ENCODE measurements at regions not wholly inside any gene's neighbourhood (a gene's known extent, or its start where the extent isn't known, plus 50 kb on each side); places are given as distances from the start of the nearest gene placed in this dataset.

- H3K4me2 ChIP-seq = no peak overlapping the region
- H3K9ac ChIP-seq = no peak overlapping the region
- H3K9me3 ChIP-seq (replicated peaks in 1 of 11) = no peaks in the 10 kb centered on the region
- H3K27ac ChIP-seq = no peak overlapping the region
- no peaks in the 10 kb centered on the region for H3K36me3 ChIP-seq
- H3K4me3 ChIP-seq = no peak overlapping the region
- no peaks in the 10 kb centered on the region for H3K27me3 ChIP-seq
- H4K20me1 ChIP-seq = no peaks in the 10 kb centered on the region
- no peak for TF ChIP-seq Cebpa-rat (IDR thresholded peaks at IDR 0.05)
- H3K4me1 ChIP-seq = no peaks in the 10 kb centered on the region
These were observed 541.4 kb downstream of the DNAJB9 start for GRCh38 chr7:109111086-109111485.

- Histone ChIP-seq H3K4me3 (no peak overlapping the region), H3K9ac (no peak overlapping the region), H4K20me1 (no peaks in the 10 kb centered on the region), H3K27me3 (no peaks in the 10 kb centered on the region), H3K4me1 (no peaks in the 10 kb centered on the region), H3K9me3 (replicated peaks in 1 of 11) (no peaks in the 10 kb centered on the region), H3K36me3 (no peaks in the 10 kb centered on the region), H3K4me2 (no peak overlapping the region), H3K27ac (no peak overlapping the region)
- no peak for TF ChIP-seq Cebpa-rat (IDR thresholded peaks at IDR 0.05)
These were observed 552.1 kb downstream of the DNAJB9 start for GRCh38 chr7:109121599-109122300.

GRCh38 chr7:109125001-109125400, 555.3 kb downstream of the DNAJB9 start:
- no peaks in the 10 kb centered on the region for H3K4me1 ChIP-seq
- no peaks in the 10 kb centered on the region for H3K27me3 ChIP-seq
- no peak overlapping the region for H3K4me2 ChIP-seq
- H4K20me1 ChIP-seq = no peaks in the 10 kb centered on the region
- no peaks in the 10 kb centered on the region for H3K9me3 ChIP-seq (replicated peaks in 1 of 11)
- H3K4me3 ChIP-seq = no peak overlapping the region
- TF ChIP-seq Cebpa-rat (IDR thresholded peaks at IDR 0.05) = no peak
- no peak overlapping the region for H3K27ac ChIP-seq
- H3K36me3 ChIP-seq = no peaks in the 10 kb centered on the region
- H3K9ac ChIP-seq = no peak overlapping the region

GRCh38 chr7:109126404-109127050, 556.9 kb downstream of the DNAJB9 start:
- Histone ChIP-seq H3K4me1 (no peaks in the 10 kb centered on the region), H3K4me3 (no peak overlapping the region), H3K27me3 (no peaks in the 10 kb centered on the region), H3K4me2 (no peak overlapping the region), H3K36me3 (no peaks in the 10 kb centered on the region), H3K27ac (no peak overlapping the region), H3K9me3 (replicated peaks in 1 of 11) (no peaks in the 10 kb centered on the region), H4K20me1 (no peaks in the 10 kb centered on the region), H3K9ac (no peak overlapping the region)
- no peak for TF ChIP-seq Cebpa-rat (IDR thresholded peaks at IDR 0.05)

- Histone ChIP-seq H3K4me3 (no peak overlapping the region), H3K27me3 (no peaks in the 10 kb centered on the region), H3K9me3 (replicated peaks in 1 of 11) (no peaks in the 10 kb centered on the region), H3K9ac (no peak overlapping the region), H4K20me1 (no peaks in the 10 kb centered on the region), H3K4me1 (no peaks in the 10 kb centered on the region), H3K36me3 (no peaks in the 10 kb centered on the region), H3K4me2 (no peak overlapping the region), H3K27ac (no peak overlapping the region)
- no peak for TF ChIP-seq Cebpa-rat (IDR thresholded peaks at IDR 0.05)
These were observed 557.5 kb downstream of the DNAJB9 start for GRCh38 chr7:109127145-109127544.

- Histone ChIP-seq H3K36me3 (no peaks in the 10 kb centered on the region), H3K4me3 (no peak overlapping the region)
- TF ChIP-seq Cebpa-rat (IDR thresholded peaks at IDR 0.05) = peak in 2 of 11 experiments; percentile 12 to 47; a peak in 1 of 22 replicates
These were observed 561.5 kb downstream of the DNAJB9 start for GRCh38 chr7:109131141-109131540.

GRCh38 chr7:109136893-109137292, 567.2 kb downstream of the DNAJB9 start:
- peak in 2 of 11 experiments; percentile 45 to 51; a peak in 3 of 22 replicates for TF ChIP-seq Cebpa-rat (IDR thresholded peaks at IDR 0.05)
- no peaks in the 10 kb centered on the region for H4K20me1 ChIP-seq
- H3K27ac ChIP-seq = no peak overlapping the region
- H3K9me3 ChIP-seq (replicated peaks in 1 of 11) = peaks cover 10 to 18% (median 16%) of the 10 kb centered on the region in 11 experiments; a peak in 20 of 22 replicates
- no peak overlapping the region for H3K4me2 ChIP-seq
- H3K27me3 ChIP-seq = no peaks in the 10 kb centered on the region
- H3K4me3 ChIP-seq = no peak overlapping the region
- no peaks in the 10 kb centered on the region for H3K4me1 ChIP-seq
- H3K36me3 ChIP-seq = no peaks in the 10 kb centered on the region
- H3K9ac ChIP-seq = no peak overlapping the region

More at GRCh38 chr7:109131141-109131540, 561.5 kb downstream of the DNAJB9 start:
- Histone ChIP-seq H3K9ac (no peak overlapping the region), H3K4me2 (no peak overlapping the region), H4K20me1 (no peaks in the 10 kb centered on the region), H3K4me1 (no peaks in the 10 kb centered on the region), H3K9me3 (replicated peaks in 1 of 11) (peaks cover 10 to 18% (median 16%) of the 10 kb centered on the region in 11 experiments; a peak in 20 of 22 replicates), H3K27me3 (no peaks in the 10 kb centered on the region), H3K27ac (no peak overlapping the region)

- Histone ChIP-seq H3K4me3 (no peak overlapping the region), H4K20me1 (no peaks in the 10 kb centered on the region), H3K36me3 (no peaks in the 10 kb centered on the region), H3K4me2 (no peak overlapping the region), H3K4me1 (no peaks in the 10 kb centered on the region), H3K9me3 (replicated peaks in 1 of 11) (no peaks in the 10 kb centered on the region), H3K27me3 (no peaks in the 10 kb centered on the region), H3K27ac (no peak overlapping the region), H3K9ac (no peak overlapping the region)
- no peak for TF ChIP-seq Cebpa-rat (IDR thresholded peaks at IDR 0.05)
These were observed 585.1 kb downstream of the DNAJB9 start for GRCh38 chr7:109154748-109155147.

- no peak overlapping the region for H3K9ac ChIP-seq
- no peaks in the 10 kb centered on the region for H3K27me3 ChIP-seq
- H3K4me2 ChIP-seq = no peak overlapping the region
- no peaks in the 10 kb centered on the region for H3K36me3 ChIP-seq
- H3K27ac ChIP-seq = no peak overlapping the region
- no peaks in the 10 kb centered on the region for H3K4me1 ChIP-seq
- TF ChIP-seq Cebpa-rat (IDR thresholded peaks at IDR 0.05) = no peak
- no peaks in the 10 kb centered on the region for H3K9me3 ChIP-seq (replicated peaks in 1 of 11)
- no peak overlapping the region for H3K4me3 ChIP-seq
- H4K20me1 ChIP-seq = no peaks in the 10 kb centered on the region
These were observed 588.6 kb downstream of the DNAJB9 start for GRCh38 chr7:109158246-109158645.

- Histone ChIP-seq H3K27me3 (no peaks in the 10 kb centered on the region), H3K27ac (no peak overlapping the region)
- no peak for TF ChIP-seq Cebpa-rat (IDR thresholded peaks at IDR 0.05)
These were observed 607.0 kb downstream of the DNAJB9 start for GRCh38 chr7:109176661-109177060.

More at GRCh38 chr7:109176661-109177060, 607.0 kb downstream of the DNAJB9 start:
- Histone ChIP-seq H3K9me3 (replicated peaks in 1 of 11) (peaks cover 0 to 6% (median 1%) of the 10 kb centered on the region in 11 experiments; a peak in 5 of 22 replicates), H3K9ac (no peak overlapping the region), H3K4me2 (no peak overlapping the region), H3K4me3 (no peak overlapping the region), H3K4me1 (no peaks in the 10 kb centered on the region), H3K36me3 (no peaks in the 10 kb centered on the region), H4K20me1 (no peaks in the 10 kb centered on the region)
